Trophoblast cell (in vitro differentiated cells and primary cell): ENCODE measurements at regions not wholly inside any gene's neighbourhood (a gene's known extent, or its start where the extent isn't known, plus 50 kb on each side); places are given as distances from the start of the nearest gene placed in this dataset.

Experiments
- DNase-seq, 2 donors: peaks; one replicate each; pipeline ENCODE4 v3.0.0-alpha.2; 2016
- H2AFZ ChIP-seq: 2 replicates; pipeline ENCODE4 v1.6.1; 2013; ENCODE audit warnings: low read length, moderate library complexity, mild to moderate bottlenecking; ENCODE audit not compliant: insufficient read depth, poor library complexity
- H2AK5ac ChIP-seq: 2 replicates; pipeline ENCODE4 v1.6.1; 2013; ENCODE audit warnings: mild to moderate bottlenecking, low read length
- H2BK120ac ChIP-seq: 2 replicates; pipeline ENCODE4 v1.6.1; 2013; ENCODE audit warnings: low read length, mild to moderate bottlenecking, moderate library complexity; ENCODE audit not compliant: insufficient read depth, poor library complexity
- H2BK12ac ChIP-seq: 2 replicates; pipeline ENCODE4 v1.6.1; 2013; ENCODE audit warnings: mild to moderate bottlenecking, low read length, moderate library complexity
- H2BK5ac ChIP-seq: 2 replicates; pipeline ENCODE4 v1.6.1; 2013; ENCODE audit warnings: low read length, low read depth, moderate library complexity, mild to moderate bottlenecking; ENCODE audit not compliant: poor library complexity
- H3K14ac ChIP-seq: 2 replicates; pipeline ENCODE4 v1.6.1; 2013; ENCODE audit warnings: mild to moderate bottlenecking, low read length
- H3K18ac ChIP-seq: 2 replicates; pipeline ENCODE4 v1.6.1; 2013; ENCODE audit warnings: mild to moderate bottlenecking, low read length
- H3K23ac ChIP-seq: 2 replicates; pipeline ENCODE4 v1.6.1; 2013; ENCODE audit warnings: low read length
- H3K27ac ChIP-seq: 2 replicates; pipeline ENCODE4 v1.5.1; 2013; ENCODE audit warnings: low read depth, mild to moderate bottlenecking, inconsistent platforms, low read length, moderate library complexity
- H3K27me3 ChIP-seq: 2 replicates; pipeline ENCODE4 v1.6.1; 2013; ENCODE audit warnings: inconsistent platforms, mild to moderate bottlenecking, low read length, moderate library complexity; ENCODE audit not compliant: insufficient read depth
- H3K36me3 ChIP-seq, 2 experiments: 1 replicate in 1 of 2; 2 replicates in 1 of 2; pipeline ENCODE4 v1.6.1; 2013; ENCODE audit warnings: low read length in 2 of 2, mild to moderate bottlenecking in 2 of 2, moderate library complexity in 1 of 2; ENCODE audit not compliant: insufficient read depth in 2 of 2, control insufficient read depth in 1 of 2
- H3K4ac ChIP-seq: 2 replicates; pipeline ENCODE4 v1.6.1; 2013; ENCODE audit warnings: low read depth, mild to moderate bottlenecking, low read length, moderate library complexity
- H3K4me1 ChIP-seq, 2 experiments: 1 replicate in 1 of 2; 2 replicates in 1 of 2; pipeline ENCODE4 v1.6.1; 2013; ENCODE audit warnings: low read length in 2 of 2, mild to moderate bottlenecking in 2 of 2, moderate library complexity in 1 of 2; ENCODE audit not compliant: insufficient read depth in 2 of 2, control insufficient read depth in 1 of 2
- H3K4me2 ChIP-seq: 2 replicates; pipeline ENCODE4 v1.6.1; 2013; ENCODE audit warnings: inconsistent platforms, mild to moderate bottlenecking, low read length, moderate library complexity
- H3K4me3 ChIP-seq: 2 replicates; pipeline ENCODE4 v1.5.1; 2013; ENCODE audit warnings: mild to moderate bottlenecking, low read depth, low read length, inconsistent platforms
- H3K79me1 ChIP-seq: one replicate; pipeline ENCODE4 v1.6.1; 2013; ENCODE audit warnings: low read length
- H3K79me2 ChIP-seq: 2 replicates; pipeline ENCODE4 v1.6.1; 2013; ENCODE audit warnings: low read length, mild to moderate bottlenecking; ENCODE audit not compliant: control insufficient read depth, insufficient read depth, poor library complexity
- H3K9ac ChIP-seq: 2 replicates; pipeline ENCODE4 v1.6.1; 2013; ENCODE audit warnings: mild to moderate bottlenecking, low read length
- H3K9me3 ChIP-seq: 2 replicates; pipeline ENCODE4 v1.6.1; 2013; ENCODE audit warnings: low read depth, mild to moderate bottlenecking, control low read depth, inconsistent platforms, low read length; ENCODE audit not compliant: insufficient read depth
- H4K12ac ChIP-seq: 2 replicates; pipeline ENCODE4 v1.6.1; 2013; ENCODE audit warnings: low read depth, mild to moderate bottlenecking, low read length, moderate library complexity
- H4K8ac ChIP-seq: 2 replicates; pipeline ENCODE4 v1.6.1; 2013; ENCODE audit warnings: low read depth, mild to moderate bottlenecking, low read length, moderate library complexity
- H4K91ac ChIP-seq: one replicate; pipeline ENCODE4 v1.6.1; 2013; ENCODE audit warnings: low read depth, mild to moderate bottlenecking, low read length, moderate library complexity
- WGBS: extraction: QIAGEN DNeasy Blood & Tissue Kit; methylation state at CpG from one replicate; pipeline ENCODE4 v1.1.7; 2013; ENCODE audit warnings: missing lambda C conversion rate; ENCODE audit not compliant: insufficient read length, insufficient coverage; ENCODE audit errors: extremely low coverage; 5-methylcytosine and 5-hydroxymethylcytosine counted together

DNA sequence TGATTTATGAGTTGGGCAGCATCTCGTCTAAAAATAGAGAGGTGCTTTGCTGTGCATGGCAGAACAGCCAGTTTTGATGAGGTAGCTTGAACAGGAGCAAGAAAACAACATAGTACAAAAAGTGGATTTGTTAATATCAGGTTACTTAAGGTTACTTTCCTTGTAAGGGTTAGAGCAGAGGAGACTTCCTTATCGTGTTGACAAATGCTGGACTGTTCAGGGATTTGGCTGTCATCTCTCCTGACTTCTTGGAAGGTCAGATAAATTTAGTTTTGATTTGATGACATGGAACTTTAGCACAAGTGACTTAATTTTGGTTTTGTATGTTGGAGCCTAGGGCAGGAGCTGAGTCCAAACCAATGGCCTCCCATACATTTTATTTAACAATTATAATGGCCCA lies 163.9 kb upstream of the ELAC2 start:
- DNase-seq: no peak
- Histone ChIP-seq H3K79me1 (peaks cover 3% of the 10 kb centered on the region), H2AFZ (no peak overlapping the region), H3K79me2 (no peaks in the 10 kb centered on the region), H3K18ac (no peak overlapping the region), H4K8ac (no peak overlapping the region), H3K4me2 (no peak overlapping the region), H3K23ac (no peak overlapping the region), H3K4me3 (no peak overlapping the region), H4K12ac (no peak overlapping the region), H3K9ac (no peak overlapping the region), H2BK12ac (no peak overlapping the region), H3K27me3 (no peaks in the 10 kb centered on the region), H2BK5ac (no peak overlapping the region), H3K4ac (no peak overlapping the region), H3K36me3 (no peaks in the 10 kb centered on the region), H2BK120ac (no peak overlapping the region), H2AK5ac (no peak overlapping the region), H3K14ac (no peak overlapping the region), H4K91ac (no peak overlapping the region), H3K4me1 (no peaks in the 10 kb centered on the region), H3K9me3 (no peaks in the 10 kb centered on the region), H3K27ac (no peak overlapping the region)
- WGBS: no CpG with 5 or more reads among the region's 2 CpGs

GRCh38 chr17:13176436-13176835 lies 158.6 kb upstream of the ELAC2 start:
- H3K36me3 ChIP-seq: no peaks in the 10 kb centered on the region
- H4K12ac ChIP-seq: no peak overlapping the region
- no peaks in the 10 kb centered on the region for H3K79me2 ChIP-seq

DNA sequence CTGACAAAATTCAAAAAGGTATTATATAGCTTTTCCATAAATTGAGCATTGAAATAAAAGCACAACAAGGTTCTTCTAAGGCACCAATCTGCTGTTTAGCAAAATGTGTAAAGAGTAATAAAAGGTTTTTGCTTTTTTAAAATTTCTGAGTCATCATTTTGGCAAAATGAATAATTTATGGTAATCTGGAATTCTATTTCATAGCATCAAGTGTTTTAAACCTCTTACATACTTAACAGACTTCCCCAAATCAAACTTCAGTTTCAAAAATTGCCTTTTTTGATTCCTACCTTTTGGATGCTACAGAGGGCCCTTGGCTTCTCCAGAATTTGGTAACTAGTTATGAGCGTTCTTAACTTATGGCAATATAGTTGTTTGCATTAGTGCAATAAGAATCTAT lies 154.0 kb upstream of the ELAC2 start:
- Histone ChIP-seq H2BK120ac (no peak overlapping the region), H2AK5ac (no peak overlapping the region), H3K27me3 (no peaks in the 10 kb centered on the region), H3K4me2 (no peak overlapping the region), H2AFZ (no peak overlapping the region), H3K79me1 (peaks cover 6% of the 10 kb centered on the region), H3K36me3 (no peaks in the 10 kb centered on the region), H3K4ac (no peak overlapping the region), H4K12ac (no peak overlapping the region), H3K4me3 (no peak overlapping the region), H4K91ac (no peak overlapping the region), H3K79me2 (no peaks in the 10 kb centered on the region), H3K4me1 (no peaks in the 10 kb centered on the region), H3K9me3 (peaks cover 1% of the 10 kb centered on the region), H3K18ac (no peak overlapping the region), H4K8ac (no peak overlapping the region), H3K14ac (no peak overlapping the region), H3K27ac (no peak overlapping the region), H2BK5ac (no peak overlapping the region), H3K23ac (no peak overlapping the region), H3K9ac (no peak overlapping the region), H2BK12ac (no peak overlapping the region)
- WGBS: no CpG with 5 or more reads among the region's 1 CpG
- no peak for DNase-seq

More at GRCh38 chr17:13176436-13176835, 158.6 kb upstream of the ELAC2 start:
- Histone ChIP-seq H4K8ac (no peak overlapping the region), H3K14ac (no peak overlapping the region), H2BK12ac (no peak overlapping the region), H3K79me1 (peaks cover 7% of the 10 kb centered on the region), H3K18ac (no peak overlapping the region), H3K23ac (no peak overlapping the region), H2BK5ac (peak overlapping the region; percentile 61), H4K91ac (peak overlapping the region; percentile 25), H2AFZ (no peak overlapping the region), H3K4me2 (peak overlapping the region; percentile 35), H3K27me3 (no peaks in the 10 kb centered on the region), H3K4ac (no peak overlapping the region), H3K9ac (no peak overlapping the region), H2BK120ac (no peak overlapping the region), H2AK5ac (no peak overlapping the region), H3K27ac (peak overlapping the region; percentile 75), H3K4me1 (no peaks in the 10 kb centered on the region), H3K4me3 (no peak overlapping the region), H3K9me3 (peaks cover 1% of the 10 kb centered on the region)
- DNase-seq: peak; percentile 80 to 92
- WGBS: no CpG with 5 or more reads among the region's 4 CpGs

- no peak overlapping the region for H2AK5ac ChIP-seq
- no peak overlapping the region for H2AFZ ChIP-seq
- no peaks in the 10 kb centered on the region for H3K4me1 ChIP-seq
- no peak overlapping the region for H2BK5ac ChIP-seq
- peak; percentile 81 to 92 for DNase-seq
- no peaks in the 10 kb centered on the region for H3K79me1 ChIP-seq
- no peak overlapping the region for H3K4ac ChIP-seq
- no peak overlapping the region for H3K4me2 ChIP-seq
- WGBS: no CpG with 5 or more reads among the region's 1 CpG
- H3K18ac ChIP-seq: no peak overlapping the region
- H4K8ac ChIP-seq: no peak overlapping the region
- no peak overlapping the region for H3K23ac ChIP-seq
- H3K27me3 ChIP-seq: no peaks in the 10 kb centered on the region
- H4K12ac ChIP-seq: no peak overlapping the region
- no peak overlapping the region for H3K14ac ChIP-seq
- no peak overlapping the region for H2BK12ac ChIP-seq
- no peak overlapping the region for H4K91ac ChIP-seq
- H3K79me2 ChIP-seq: no peaks in the 10 kb centered on the region
- H3K9ac ChIP-seq: no peak overlapping the region
- no peak overlapping the region for H3K4me3 ChIP-seq
- no peaks in the 10 kb centered on the region for H3K36me3 ChIP-seq
- no peaks in the 10 kb centered on the region for H3K9me3 ChIP-seq
- no peak overlapping the region for H3K27ac ChIP-seq
- H2BK120ac ChIP-seq: no peak overlapping the region
Observed at GRCh38 chr17:13162361-13162760, 144.5 kb upstream of the ELAC2 start.
